Testis (tissue), 2 donors: ENCODE measurements at regions not wholly inside any gene's neighbourhood (a gene's known extent, or its start where the extent isn't known, plus 50 kb on each side); places are given as distances from the start of the nearest gene placed in this dataset.

Experiments used
- POLR2A ChIP-seq: fragments of 450-650 bp; IDR thresholded peaks from one replicate; pipeline ENCODE4 v1.6.1; 2017; ENCODE audit warnings: antibody characterized with exemption, mild to moderate bottlenecking, moderate library complexity
- TF ChIP-seq, protein P1 (sequence below), 3 experiments: fragments of 450-650 bp in 2 of 3; fragments of 200-600 bp in 1 of 3; sonication (generic) in 1 of 3; IDR thresholded peaks; one replicate each; pipeline ENCODE4 v1.5.1; 2016 to 2019; ENCODE audit warnings: antibody characterized with exemption in 3 of 3, mild to moderate bottlenecking in 2 of 3, moderate library complexity in 1 of 3

DNA sequence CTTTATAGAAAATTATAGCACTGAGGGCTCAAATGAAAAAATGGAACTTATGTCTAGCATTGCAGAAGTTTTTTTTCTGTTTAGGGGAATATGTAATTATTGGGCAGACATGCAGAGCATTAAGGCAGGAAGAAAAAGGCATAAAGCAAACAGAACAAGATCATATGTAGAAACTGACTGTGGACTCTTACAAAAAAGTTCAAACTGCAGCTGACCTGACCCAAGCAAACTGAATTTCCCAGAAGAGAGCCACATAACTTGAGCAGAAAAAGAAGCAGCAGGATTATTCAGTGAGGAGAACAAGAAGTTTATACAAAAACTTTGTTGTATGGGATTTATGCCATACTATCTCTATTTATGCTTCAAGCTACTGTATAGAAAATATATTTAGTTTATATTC, 250.9 kb downstream of the PHF14 start:
- TF ChIP-seq, protein P1, sequence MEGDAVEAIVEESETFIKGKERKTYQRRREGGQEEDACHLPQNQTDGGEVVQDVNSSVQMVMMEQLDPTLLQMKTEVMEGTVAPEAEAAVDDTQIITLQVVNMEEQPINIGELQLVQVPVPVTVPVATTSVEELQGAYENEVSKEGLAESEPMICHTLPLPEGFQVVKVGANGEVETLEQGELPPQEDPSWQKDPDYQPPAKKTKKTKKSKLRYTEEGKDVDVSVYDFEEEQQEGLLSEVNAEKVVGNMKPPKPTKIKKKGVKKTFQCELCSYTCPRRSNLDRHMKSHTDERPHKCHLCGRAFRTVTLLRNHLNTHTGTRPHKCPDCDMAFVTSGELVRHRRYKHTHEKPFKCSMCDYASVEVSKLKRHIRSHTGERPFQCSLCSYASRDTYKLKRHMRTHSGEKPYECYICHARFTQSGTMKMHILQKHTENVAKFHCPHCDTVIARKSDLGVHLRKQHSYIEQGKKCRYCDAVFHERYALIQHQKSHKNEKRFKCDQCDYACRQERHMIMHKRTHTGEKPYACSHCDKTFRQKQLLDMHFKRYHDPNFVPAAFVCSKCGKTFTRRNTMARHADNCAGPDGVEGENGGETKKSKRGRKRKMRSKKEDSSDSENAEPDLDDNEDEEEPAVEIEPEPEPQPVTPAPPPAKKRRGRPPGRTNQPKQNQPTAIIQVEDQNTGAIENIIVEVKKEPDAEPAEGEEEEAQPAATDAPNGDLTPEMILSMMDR (IDR thresholded peaks at IDR 0.05) = no peak
- no peak for TF ChIP-seq POLR2A
